Esophagus (tissue), 2 donors: ENCODE measurements at regions not wholly inside any gene's neighbourhood (a gene's known extent, or its start where the extent isn't known, plus 50 kb on each side); places are given as distances from the start of the nearest gene placed in this dataset.
A peak's percentile ranks its signal among the peaks of the same experiment; 100 is the strongest.

Experiments
- H3K27ac ChIP-seq, 2 donors: one replicate each; pipeline ENCODE4 v1.5.1; 2013; ENCODE audit warnings: low read depth in 2 of 2, mild to moderate bottlenecking in 2 of 2, inconsistent platforms in 1 of 2, low read length in 1 of 2, moderate library complexity in 1 of 2
- H3K27me3 ChIP-seq, 2 donors: one replicate each; pipeline ENCODE4 v1.6.1; 2013; ENCODE audit warnings: low read length in 2 of 2, control low read depth in 1 of 2, mild to moderate bottlenecking in 1 of 2; ENCODE audit not compliant: insufficient read depth in 2 of 2, control insufficient read depth in 1 of 2
- H3K36me3 ChIP-seq, 2 donors: one replicate each; pipeline ENCODE4 v1.6.1; 2013; ENCODE audit warnings: low read length in 1 of 2; ENCODE audit not compliant: control insufficient read depth in 2 of 2, insufficient read depth in 2 of 2
- H3K4me1 ChIP-seq, 2 donors: one replicate each; pipeline ENCODE4 v1.6.1; 2013; ENCODE audit warnings: low read length in 1 of 2; ENCODE audit not compliant: control insufficient read depth in 2 of 2, insufficient read depth in 2 of 2
- H3K4me3 ChIP-seq, 2 donors: one replicate each; pipeline ENCODE4 v1.5.1; 2013; ENCODE audit warnings: low read length in 2 of 2, mild to moderate bottlenecking in 2 of 2, low read depth in 1 of 2, moderate library complexity in 1 of 2
- H3K9me3 ChIP-seq, 2 donors: one replicate each; pipeline ENCODE4 v1.6.1; 2013; ENCODE audit warnings: mild to moderate bottlenecking in 2 of 2, low read depth in 1 of 2, low read length in 1 of 2, moderate library complexity in 1 of 2; ENCODE audit not compliant: control insufficient read depth in 2 of 2, insufficient read depth in 1 of 2
- WGBS, 2 donors: extraction: QIAGEN DNeasy Blood & Tissue Kit; methylation state at CpG; one replicate each; pipeline ENCODE4 v1.1.7; 2013; 5-methylcytosine and 5-hydroxymethylcytosine counted together
- donor health status: healthy with polysubstance abuse.
- donor health status: Bipolar disorder and iron deficiency.

- H3K36me3 ChIP-seq: no peaks in the 10 kb centered on the region
- H3K27ac ChIP-seq: no peak overlapping the region
- no peak overlapping the region for H3K4me3 ChIP-seq
- no peaks in the 10 kb centered on the region for H3K4me1 ChIP-seq
- H3K27me3 ChIP-seq: no peaks in the 10 kb centered on the region
- WGBS, 2 donors: 23 to 55% methylated on average over 4 of the region's 4 CpGs
- H3K9me3 ChIP-seq: no peaks in the 10 kb centered on the region
These were observed 56.6 kb downstream of the HLA-G start for GRCh38 chr6:29884261-29884660.

- Histone ChIP-seq H3K27me3 (no peaks in the 10 kb centered on the region), H3K36me3 (no peaks in the 10 kb centered on the region), H3K4me3 (no peak overlapping the region), H3K9me3 (no peaks in the 10 kb centered on the region), H3K27ac (no peak overlapping the region), H3K4me1 (no peaks in the 10 kb centered on the region)
- 50 to 78% methylated on average over 5 of the region's 5 CpGs for WGBS, 2 donors
These were observed 55.6 kb upstream of the HLA-A start for GRCh38 chr6:29886701-29887100.

GRCh38 chr6:29887330-29887818 is 55.0 kb upstream of the HLA-A start:
- Histone ChIP-seq H3K4me3 (peak overlapping the region; percentile 67 to 73), H3K27ac (peak overlapping the region; percentile 92 to 95), H3K9me3 (no peaks in the 10 kb centered on the region), H3K27me3 (no peaks in the 10 kb centered on the region), H3K4me1 (no peaks in the 10 kb centered on the region), H3K36me3 (no peaks in the 10 kb centered on the region)
- 6 to 9% methylated on average over 13 to 28 of the region's 28 CpGs for WGBS, 2 donors

- Histone ChIP-seq H3K4me3 (peak overlapping the region; percentile 67 to 73), H3K4me1 (no peaks in the 10 kb centered on the region), H3K36me3 (no peaks in the 10 kb centered on the region), H3K9me3 (no peaks in the 10 kb centered on the region), H3K27ac (peak overlapping the region; percentile 92 to 95), H3K27me3 (no peaks in the 10 kb centered on the region)
- WGBS, 2 donors: 5% methylated on average over 80 to 98 of the region's 101 CpGs
These were observed 54.2 kb upstream of the HLA-A start for GRCh38 chr6:29887819-29888776.
